Activated CD4-positive, alpha-beta memory T cell treated with anti-CD3 and anti-CD28 coated beads for 36 hours (primary cell): ENCODE measurements at regions not wholly inside any gene's neighbourhood (a gene's known extent, or its start where the extent isn't known, plus 50 kb on each side); places are given as distances from the start of the nearest gene placed in this dataset.

Source experiments
- CTCF ChIA-PET: fragments of 350-600 bp; sonication (Branson Sonifier 250); formaldehyde crosslinking; loops from one replicate; lab custom pipeline; 2021; ENCODE audit warnings: antibody characterized with exemption, inconsistent platforms; lab: Charles Lee
- POLR2A ChIA-PET: fragments of 350-600 bp; sonication (Branson Sonifier 250); formaldehyde crosslinking; loops from one replicate; lab custom pipeline; 2021; ENCODE audit warnings: antibody characterized with exemption; lab: Charles Lee
- DNase-seq: peaks from one replicate; pipeline ENCODE4 v3.0.0-alpha.2; 2020
- H3K27ac Mint-ChIP-seq: one replicate; pipeline ENCODE4 v1.8.0; 2021; ENCODE audit warnings: mixed read lengths
- H3K27me3 Mint-ChIP-seq: one replicate; pipeline ENCODE4 v1.8.0; 2021; ENCODE audit warnings: mixed read lengths
- H3K36me3 Mint-ChIP-seq: one replicate; pipeline ENCODE4 v1.8.0; 2021; ENCODE audit warnings: mixed read lengths
- H3K4me1 Mint-ChIP-seq: one replicate; pipeline ENCODE4 v1.8.0; 2021; ENCODE audit warnings: low read depth, mixed read lengths
- H3K4me3 Mint-ChIP-seq: one replicate; pipeline ENCODE4 v1.8.0; 2021; ENCODE audit warnings: mild to moderate bottlenecking, mixed read lengths
- H3K9me3 Mint-ChIP-seq: one replicate; pipeline ENCODE4 v1.8.0; 2021; ENCODE audit warnings: mixed read lengths
- intact Hi-C: fragments of 100-400 bp; cut with micrococcal nuclease; formaldehyde crosslinking; loops from one replicate; pipeline ENCODE4 v1.15.1; 2023

DNA sequence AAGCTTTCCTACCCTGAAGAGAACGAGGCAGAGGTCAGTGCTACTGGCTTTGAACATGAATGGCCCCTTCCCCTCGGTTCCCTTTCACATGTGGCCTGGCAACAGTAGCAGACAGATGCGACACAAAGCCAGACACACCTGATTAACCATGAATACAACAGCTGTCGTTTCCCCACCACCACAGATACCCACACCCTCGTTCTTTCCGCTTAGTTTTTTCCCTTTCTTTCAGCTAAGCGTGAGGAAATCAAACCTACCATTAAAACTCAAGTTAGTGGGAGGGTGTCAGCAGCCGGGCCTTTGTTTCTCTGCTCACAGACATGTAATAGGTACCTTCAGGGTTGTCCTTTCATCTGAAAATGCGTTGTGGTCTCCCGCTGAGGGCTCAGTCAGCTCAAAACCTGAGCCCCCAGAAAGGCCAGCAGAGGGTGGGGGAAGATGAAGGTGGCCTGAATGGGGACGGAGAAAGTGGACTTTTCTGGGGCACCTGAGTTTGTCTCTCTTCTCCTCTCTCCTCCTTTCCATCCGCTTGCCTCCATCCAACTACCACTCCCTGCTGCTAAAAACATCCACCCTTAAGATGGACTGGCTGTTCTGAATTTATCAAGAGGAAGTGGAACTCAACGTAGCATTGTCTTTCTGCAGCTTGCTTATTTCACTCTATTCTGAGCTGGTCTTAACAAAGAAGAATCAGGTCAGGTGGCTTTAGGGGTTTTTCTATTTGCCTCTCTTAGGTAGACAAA lies 516.6 kb upstream of the JARID2 start:
- ChIA-PET POLR2A (interaction anchor here (0.8 to 11.4 kb wide), 10 partner anchors 11 to 146 kb away, joined by 3 to 125 read pairs (median 4); no protein-coding TSS in a partner anchor), CTCF (interaction anchor here (2.1 to 5.6 kb wide), 2 partner anchors 18 to 518 kb away, joined by 4 to 45 read pairs; no protein-coding TSS in a partner anchor)
- DNase-seq, result no peak
- Mint-ChIP-seq H3K9me3 (no peaks in the 10 kb centered on the region), H3K4me3 (peak overlapping the region; percentile 66), H3K27me3 (no peaks in the 10 kb centered on the region), H3K36me3 (peaks cover 14% of the 10 kb centered on the region), H3K27ac (peak overlapping the region; percentile 100), H3K4me1 (peaks cover 87% of the 10 kb centered on the region)
- intact Hi-C loops, result no loop called here

DNA sequence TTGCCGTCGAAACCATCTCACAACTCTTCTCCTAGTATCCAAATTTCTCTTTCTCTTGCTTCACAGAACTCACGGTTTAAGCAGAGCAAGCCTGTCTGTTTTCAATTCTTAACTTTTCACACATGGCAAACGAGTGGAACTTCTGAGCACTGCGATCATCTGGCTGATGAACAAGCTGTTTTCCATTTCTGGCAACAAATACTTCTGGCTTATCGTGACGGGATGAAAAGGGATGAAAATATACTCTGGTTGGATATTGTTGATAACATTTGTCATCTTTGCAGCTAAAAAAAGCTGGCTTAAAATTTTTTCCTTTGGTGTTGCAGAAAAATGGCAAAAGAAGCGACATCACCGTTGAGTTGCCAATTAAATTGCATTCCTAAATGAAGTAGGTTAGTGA lies 515.2 kb upstream of the JARID2 start:
- no peaks in the 10 kb centered on the region for H3K27me3 Mint-ChIP-seq
- no peak overlapping the region for H3K4me3 Mint-ChIP-seq
- no peak for DNase-seq
- ChIA-PET POLR2A (interaction anchor here (1.5 to 11.4 kb wide), 4 partner anchors 12 to 145 kb away, joined by 4 to 125 read pairs (median 74); no protein-coding TSS in a partner anchor), CTCF (interaction anchor here (5.6 kb wide), 1 partner anchor 20 kb away, joined by 45 read pairs; no protein-coding TSS in a partner anchor)
- peaks cover 93% of the 10 kb centered on the region for H3K4me1 Mint-ChIP-seq
- H3K36me3 Mint-ChIP-seq, result peaks cover 17% of the 10 kb centered on the region
- intact Hi-C loops, result loop anchor here (5.0 to 10.0 kb wide), 6 partner anchors 572 to 1964 kb away; no protein-coding TSS in a partner anchor
- no peaks in the 10 kb centered on the region for H3K9me3 Mint-ChIP-seq
- peak overlapping the region; percentile 100 for H3K27ac Mint-ChIP-seq

- no peaks in the 10 kb centered on the region for H3K9me3 Mint-ChIP-seq
- ChIA-PET POLR2A (interaction anchor here (1.0 to 11.4 kb wide), 8 partner anchors 10 to 144 kb away, joined by 3 to 125 read pairs (median 7); no protein-coding TSS in a partner anchor), CTCF (interaction anchor here (0.7 to 2.6 kb wide), 5 partner anchors 8 to 189 kb away, joined by 3 to 12 read pairs (median 5); no protein-coding TSS in a partner anchor)
- no peaks in the 10 kb centered on the region for H3K27me3 Mint-ChIP-seq
- intact Hi-C loops, result loop anchor here (1.0 to 10.0 kb wide), 11 partner anchors 10 to 1963 kb away; no protein-coding TSS in a partner anchor
- H3K36me3 Mint-ChIP-seq, result peaks cover 17% of the 10 kb centered on the region
- peak overlapping the region; percentile 36 for H3K4me3 Mint-ChIP-seq
- DNase-seq, result no peak
- H3K27ac Mint-ChIP-seq, result peak overlapping the region; percentile 100
- H3K4me1 Mint-ChIP-seq, result peaks cover 99% of the 10 kb centered on the region
Observed at GRCh38 chr6:14731611-14732010, 514.3 kb upstream of the JARID2 start.

- ChIA-PET CTCF (interaction anchor here (0.7 to 2.6 kb wide), 5 partner anchors 9 to 189 kb away, joined by 3 to 12 read pairs (median 5); no protein-coding TSS in a partner anchor), POLR2A (interaction anchor here (0.6 to 11.4 kb wide), 9 partner anchors 9 to 257 kb away, joined by 3 to 125 read pairs (median 5); no protein-coding TSS in a partner anchor)
- DNase-seq, result no peak
- H3K36me3 Mint-ChIP-seq, result peaks cover 17% of the 10 kb centered on the region
- peak overlapping the region; percentile 100 for H3K27ac Mint-ChIP-seq
- no peaks in the 10 kb centered on the region for H3K9me3 Mint-ChIP-seq
- intact Hi-C loops, result loop anchor here (1.0 to 10.0 kb wide), 11 partner anchors 11 to 1962 kb away; no protein-coding TSS in a partner anchor
- peak overlapping the region; percentile 73 for H3K4me3 Mint-ChIP-seq
- H3K4me1 Mint-ChIP-seq, result peaks cover 99% of the 10 kb centered on the region
- no peaks in the 10 kb centered on the region for H3K27me3 Mint-ChIP-seq
Observed at GRCh38 chr6:14732226-14732843, 513.5 kb upstream of the JARID2 start.

- Mint-ChIP-seq H3K4me3 (peak overlapping the region; percentile 73), H3K27me3 (no peaks in the 10 kb centered on the region), H3K36me3 (peaks cover 15% of the 10 kb centered on the region), H3K4me1 (peaks cover 98% of the 10 kb centered on the region), H3K27ac (peak overlapping the region; percentile 100), H3K9me3 (no peaks in the 10 kb centered on the region)
- DNase-seq, result peak; percentile 84
- intact Hi-C loops, result loop anchor here (1.0 to 10.0 kb wide), 22 partner anchors 12 to 1962 kb away; no protein-coding TSS in a partner anchor
- POLR2A ChIA-PET, result interaction anchor here (0.6 to 11.4 kb wide), 10 partner anchors 9 to 256 kb away, joined by 3 to 125 read pairs (median 7); no protein-coding TSS in a partner anchor
- CTCF ChIA-PET, result interaction anchor here (1.5 to 3.5 kb wide), 4 partner anchors 21 to 190 kb away, joined by 4 to 16 read pairs (median 9); no protein-coding TSS in a partner anchor
Observed at GRCh38 chr6:14732844-14733757, 512.8 kb upstream of the JARID2 start.

DNA sequence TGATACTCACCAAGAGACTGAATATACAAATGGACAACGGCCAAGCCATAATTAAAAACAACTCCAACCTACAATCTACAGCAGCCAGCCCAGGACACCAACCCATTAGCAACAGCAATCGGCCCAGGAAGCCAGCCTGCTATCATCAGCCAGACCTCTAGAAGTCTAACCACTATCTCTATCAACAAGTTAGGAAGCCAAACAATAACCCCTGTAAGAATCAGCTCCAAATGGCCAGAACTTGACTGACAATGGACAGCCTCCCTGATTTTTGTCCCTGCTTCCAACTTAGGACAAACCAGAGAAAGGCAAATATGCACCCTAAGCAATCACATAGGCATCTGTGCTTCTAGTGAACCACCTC lies 511.8 kb upstream of the JARID2 start:
- Mint-ChIP-seq H3K27ac (peak overlapping the region; percentile 100), H3K36me3 (peaks cover 15% of the 10 kb centered on the region), H3K9me3 (no peaks in the 10 kb centered on the region), H3K4me1 (peaks cover 98% of the 10 kb centered on the region), H3K4me3 (peak overlapping the region; percentile 73), H3K27me3 (no peaks in the 10 kb centered on the region)
- DNase-seq, result no peak
- POLR2A ChIA-PET, result interaction anchor here (1.3 to 11.4 kb wide), 8 partner anchors 10 to 513 kb away, joined by 5 to 125 read pairs (median 36); no protein-coding TSS in a partner anchor
- intact Hi-C loops, result loop anchor here (2.0 to 10.0 kb wide), 7 partner anchors 451 to 1961 kb away; no protein-coding TSS in a partner anchor
- CTCF ChIA-PET, result interaction anchor here (1.1 to 3.5 kb wide), 2 partner anchors 14 to 20 kb away, joined by 3 to 16 read pairs; no protein-coding TSS in a partner anchor

DNA sequence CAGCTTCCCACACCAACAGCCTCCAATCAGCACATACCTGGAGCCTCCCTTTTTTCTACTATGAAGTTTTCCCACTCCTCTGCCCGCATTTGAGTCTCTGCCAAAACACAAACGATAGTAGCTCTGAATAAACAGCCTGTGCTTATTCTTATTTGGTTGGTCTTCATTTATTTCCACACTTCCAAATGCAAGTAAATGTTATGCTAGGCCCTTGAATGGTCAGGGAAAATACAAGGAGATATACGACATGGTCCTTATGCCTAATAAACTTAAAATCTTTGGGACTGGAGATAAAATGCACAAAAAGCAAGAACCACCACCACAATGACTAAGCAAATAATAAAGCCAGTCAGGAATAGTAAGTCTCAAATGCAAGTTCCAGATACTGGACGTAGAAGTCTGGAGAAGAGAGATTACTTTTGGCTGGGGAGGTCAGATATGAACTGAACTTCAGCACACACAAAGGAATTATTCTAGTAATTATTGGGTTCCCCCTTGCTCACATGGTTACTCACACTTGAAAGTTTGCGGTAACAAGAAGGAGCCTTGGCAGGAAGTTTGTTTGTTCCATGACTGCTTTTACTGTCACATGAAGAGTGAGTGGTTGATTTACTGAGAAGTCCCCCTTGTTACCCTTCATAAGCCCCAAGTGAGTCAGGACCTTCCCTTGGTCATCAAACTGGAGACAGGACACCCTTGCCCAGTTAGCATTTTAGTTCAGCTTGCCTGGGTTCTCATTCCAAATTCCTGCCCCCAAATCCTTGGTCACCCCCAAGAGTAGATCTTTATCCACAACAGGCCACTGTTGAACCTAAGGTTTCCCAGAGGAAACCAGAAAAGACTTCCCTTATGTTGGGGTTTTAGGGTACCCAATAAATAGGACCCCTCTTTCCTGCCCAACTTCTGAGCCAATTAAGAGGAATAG lies 511.2 kb upstream of the JARID2 start:
- CTCF ChIA-PET, result interaction anchor here (1.1 to 3.5 kb wide), 4 partner anchors 14 to 24 kb away, joined by 3 to 16 read pairs (median 6); no protein-coding TSS in a partner anchor
- no peaks in the 10 kb centered on the region for H3K27me3 Mint-ChIP-seq
- POLR2A ChIA-PET, result interaction anchor here (0.7 to 11.4 kb wide), 11 partner anchors 9 to 514 kb away, joined by 3 to 125 read pairs (median 12); no protein-coding TSS in a partner anchor
- H3K4me3 Mint-ChIP-seq, result peak overlapping the region; percentile 73
- H3K4me1 Mint-ChIP-seq, result peaks cover 98% of the 10 kb centered on the region
- H3K36me3 Mint-ChIP-seq, result peaks cover 19% of the 10 kb centered on the region
- peak; percentile 67 for DNase-seq
- intact Hi-C loops, result loop anchor here (1.0 to 10.0 kb wide), 8 partner anchors 9 to 1960 kb away; no protein-coding TSS in a partner anchor
- no peaks in the 10 kb centered on the region for H3K9me3 Mint-ChIP-seq
- peak overlapping the region; percentile 100 for H3K27ac Mint-ChIP-seq

DNA sequence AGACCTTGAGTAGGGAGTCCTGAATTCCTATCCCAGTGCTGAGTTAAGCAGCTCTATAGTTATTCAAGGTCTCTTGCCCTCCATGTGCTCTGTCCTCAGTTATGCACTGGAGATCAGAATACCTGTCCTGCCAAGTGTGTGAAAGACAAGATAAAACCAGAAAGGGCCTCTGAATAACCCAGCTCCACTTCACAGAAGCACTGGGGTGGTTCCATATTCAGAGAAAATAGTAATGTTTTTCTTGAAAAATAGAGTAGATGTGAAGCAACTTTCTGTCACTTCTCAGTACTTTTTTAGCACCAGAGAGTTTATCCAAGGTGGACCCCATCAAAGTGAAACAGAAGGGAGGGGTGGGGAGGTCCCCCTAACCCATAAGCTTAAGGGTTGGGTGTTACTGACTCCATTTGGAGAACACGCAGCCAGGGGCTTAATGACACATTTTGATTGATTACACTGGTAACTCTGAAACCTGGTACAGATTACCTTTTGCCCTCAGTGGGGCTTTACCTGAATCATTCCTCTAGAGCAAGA lies 509.8 kb upstream of the JARID2 start:
- intact Hi-C loops, result loop anchor here (1.0 to 10.0 kb wide), 6 partner anchors 7 to 1959 kb away; no protein-coding TSS in a partner anchor
- ChIA-PET CTCF (interaction anchor here (0.9 to 3.5 kb wide), 6 partner anchors 18 to 517 kb away, joined by 3 to 16 read pairs (median 4); no protein-coding TSS in a partner anchor), POLR2A (interaction anchor here (0.5 to 11.4 kb wide), 16 partner anchors 8 to 583 kb away, joined by 3 to 125 read pairs (median 6); no protein-coding TSS in a partner anchor)
- Mint-ChIP-seq H3K27ac (peak overlapping the region; percentile 100), H3K9me3 (no peaks in the 10 kb centered on the region), H3K27me3 (no peaks in the 10 kb centered on the region), H3K4me3 (peak overlapping the region; percentile 57), H3K4me1 (peaks cover 95% of the 10 kb centered on the region), H3K36me3 (peaks cover 24% of the 10 kb centered on the region)
- peak; percentile 76 for DNase-seq

DNA sequence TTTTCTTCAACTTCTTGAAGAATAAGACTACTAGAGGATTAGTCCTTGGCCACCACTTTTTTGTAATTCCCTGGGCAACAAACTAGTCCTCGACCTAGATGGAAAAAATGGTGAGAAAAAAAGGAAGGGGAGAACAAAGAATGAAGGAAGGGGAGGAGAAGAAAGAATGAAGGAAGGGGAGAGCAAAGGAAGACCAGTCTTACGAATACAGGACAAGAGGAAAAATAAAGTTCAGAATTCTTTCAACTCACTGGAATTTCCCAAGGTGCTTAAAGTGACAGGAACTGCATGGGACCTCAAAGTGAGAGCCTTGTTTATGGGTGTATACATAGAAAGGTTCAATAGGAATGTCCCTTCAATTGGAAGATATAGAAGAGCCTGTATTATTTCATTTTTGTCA lies 509.3 kb upstream of the JARID2 start:
- POLR2A ChIA-PET, result interaction anchor here (0.5 to 11.4 kb wide), 13 partner anchors 9 to 583 kb away, joined by 3 to 125 read pairs (median 7); no protein-coding TSS in a partner anchor
- CTCF ChIA-PET, result interaction anchor here (0.9 to 3.5 kb wide), 5 partner anchors 18 to 516 kb away, joined by 3 to 16 read pairs (median 4); no protein-coding TSS in a partner anchor

More for the DNA sequence above, 509.3 kb upstream of the JARID2 start:
- Mint-ChIP-seq H3K4me3 (peak overlapping the region; percentile 57), H3K27ac (peak overlapping the region; percentile 100), H3K4me1 (peaks cover 92% of the 10 kb centered on the region), H3K36me3 (peaks cover 24% of the 10 kb centered on the region), H3K9me3 (no peaks in the 10 kb centered on the region), H3K27me3 (no peaks in the 10 kb centered on the region)
- intact Hi-C loops, result loop anchor here (10.0 kb wide), 4 partner anchors 698 to 1958 kb away; no protein-coding TSS in a partner anchor
- no peak for DNase-seq
